HG03442 (cell line): ENCODE measurements at regions not wholly inside any gene's neighbourhood (a gene's known extent, or its start where the extent isn't known, plus 50 kb on each side); places are given as distances from the start of the nearest gene placed in this dataset.
"Not testable (repeated sequence)": the region's sequence is repeated elsewhere in the genome, so short reads cannot be mapped to it uniquely, and the experiment has no call there.

Source experiments
- ATAC-seq: cut with Tn5 transposase; IDR thresholded peaks from one replicate; pipeline ENCODE4 v1.9.1; 2021; ENCODE audit warnings: mild to moderate bottlenecking, moderate library complexity; ENCODE audit not compliant: unreplicated experiment

DNA sequence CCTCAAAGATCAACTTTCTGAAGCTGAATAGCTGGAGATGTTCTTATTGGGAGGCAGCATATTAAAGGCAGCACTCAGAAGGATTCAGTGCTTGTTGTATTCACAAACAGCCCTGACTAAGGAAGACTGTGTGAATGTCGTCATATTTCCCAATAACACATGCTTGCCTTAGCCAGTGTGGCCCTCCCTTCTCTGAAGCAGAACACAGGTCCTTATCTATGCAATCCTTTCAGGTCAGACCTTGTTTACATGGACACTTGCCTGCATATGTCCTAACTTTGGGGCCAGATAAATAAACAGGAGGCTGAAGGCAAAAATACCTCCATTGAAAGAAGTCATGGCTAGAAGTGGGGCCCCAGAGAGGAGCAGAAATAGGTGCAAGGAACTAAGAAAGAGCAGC is 97.2 kb downstream of the SLC4A3 start:
- ATAC-seq: no peak

DNA sequence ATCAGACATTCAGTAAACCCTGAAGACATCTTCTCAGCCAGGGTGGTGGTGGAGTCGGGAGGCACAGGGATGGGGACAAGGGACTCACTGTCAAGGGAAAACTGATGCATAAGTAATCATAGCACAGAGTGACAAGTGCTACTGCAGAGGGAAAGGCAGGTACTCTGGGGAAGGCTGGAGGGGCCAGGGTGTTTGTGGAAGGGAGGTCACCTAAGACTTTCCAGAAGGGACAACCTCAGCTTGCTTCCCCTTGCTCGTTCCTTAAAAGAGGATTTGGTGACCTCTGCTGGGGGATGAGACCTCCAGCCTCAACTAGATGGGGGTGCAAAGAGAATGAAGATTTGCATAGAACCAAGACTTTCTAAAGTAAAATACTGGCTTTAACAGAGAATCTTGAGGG is 99.5 kb downstream of the SLC4A3 start:
- ATAC-seq: no peak

DNA sequence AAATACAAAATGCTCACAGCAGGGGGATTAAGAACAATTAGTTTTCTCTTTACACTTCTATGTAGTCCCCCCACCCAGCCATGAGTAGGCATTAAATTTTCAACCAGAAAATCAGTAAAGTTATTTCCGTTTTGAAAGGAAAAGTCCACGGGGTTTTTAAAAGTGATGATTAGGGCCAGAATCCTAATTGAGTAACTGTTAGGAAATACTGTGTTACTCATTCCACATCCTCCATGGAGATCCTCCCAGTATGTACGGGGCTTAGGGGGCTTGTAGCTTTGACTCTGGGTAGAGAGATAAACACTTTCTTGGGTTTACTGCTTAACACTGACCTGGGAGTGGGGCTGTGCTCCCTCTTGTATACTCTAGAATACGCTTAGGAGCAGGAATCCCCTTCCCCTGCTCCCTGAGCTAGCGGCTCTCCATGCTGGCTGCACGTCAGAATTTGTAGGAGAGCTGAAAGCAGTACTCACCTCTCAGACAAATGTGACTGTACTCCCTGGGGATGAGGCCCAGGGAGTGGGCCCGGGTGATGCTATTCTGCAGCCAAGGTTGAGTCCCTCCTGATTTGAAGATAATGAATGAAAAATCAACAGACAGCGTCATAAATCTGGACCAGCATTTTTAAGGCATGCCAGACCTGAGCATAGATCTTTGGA is 100.5 kb downstream of the SLC4A3 start:
- no peak for ATAC-seq

DNA sequence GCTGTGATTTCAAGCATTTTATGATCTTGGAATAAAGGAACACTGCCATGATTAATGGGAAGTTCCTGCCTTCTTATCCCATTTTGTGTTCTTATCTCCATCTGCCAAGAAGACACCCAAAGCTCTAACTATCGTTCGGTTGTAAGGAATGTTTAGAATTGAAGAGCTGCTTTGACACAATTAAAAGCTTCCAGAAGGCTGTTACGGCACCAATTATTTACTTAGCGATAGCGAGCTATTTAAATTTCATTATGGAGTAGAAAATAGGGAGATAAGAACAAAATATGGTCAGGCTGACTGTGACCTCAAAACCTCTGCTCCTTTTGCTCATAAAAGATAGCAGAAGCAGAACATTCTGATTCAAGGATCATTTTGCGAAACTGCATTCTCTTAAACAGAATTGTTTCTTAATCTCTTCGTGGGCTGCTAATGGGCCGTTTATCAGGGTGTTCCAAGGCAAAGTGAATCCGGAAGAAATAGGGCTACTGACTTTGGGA is 101.6 kb downstream of the SLC4A3 start:
- no peak for ATAC-seq

DNA sequence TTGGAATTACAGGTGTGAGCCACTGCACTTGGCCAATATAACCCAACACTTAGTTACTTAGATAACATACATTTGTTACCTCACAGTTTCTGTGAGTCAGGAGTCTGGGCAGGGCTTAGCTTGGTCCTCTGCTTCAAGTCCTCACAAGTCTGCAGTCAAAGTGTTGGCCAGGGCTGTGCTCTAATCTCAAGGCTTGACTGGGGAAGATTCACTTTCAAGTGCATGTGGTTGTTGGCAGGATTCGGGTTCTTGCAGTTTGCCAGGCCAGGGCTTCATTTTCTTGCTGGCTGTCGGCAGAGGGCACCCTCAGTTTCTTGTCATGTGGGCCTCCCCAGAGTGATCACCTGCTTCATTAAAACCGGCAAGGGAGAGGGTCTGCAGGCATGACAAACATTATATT is 103.7 kb downstream of the SLC4A3 start:
- ATAC-seq: no peak

DNA sequence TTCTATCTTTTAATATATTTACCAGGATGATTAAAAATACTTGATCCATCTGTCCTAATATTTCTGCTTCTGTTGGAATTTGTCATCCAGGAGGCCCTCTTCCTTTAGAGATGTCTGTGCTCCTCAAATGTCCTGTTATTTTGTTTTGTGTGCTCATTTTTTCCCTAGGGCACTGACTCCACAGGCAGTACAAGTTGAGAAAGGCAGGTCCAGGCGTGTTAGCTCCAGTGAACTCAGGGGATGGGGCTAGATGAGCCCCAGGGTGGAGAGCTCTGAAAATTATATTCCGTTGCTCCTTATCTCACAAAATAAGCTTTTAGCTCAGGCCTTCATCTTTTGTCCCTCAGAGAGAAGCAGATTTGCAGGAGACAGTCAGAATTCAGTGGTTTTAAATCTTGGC is 105.7 kb downstream of the SLC4A3 start:
- no peak for ATAC-seq

DNA sequence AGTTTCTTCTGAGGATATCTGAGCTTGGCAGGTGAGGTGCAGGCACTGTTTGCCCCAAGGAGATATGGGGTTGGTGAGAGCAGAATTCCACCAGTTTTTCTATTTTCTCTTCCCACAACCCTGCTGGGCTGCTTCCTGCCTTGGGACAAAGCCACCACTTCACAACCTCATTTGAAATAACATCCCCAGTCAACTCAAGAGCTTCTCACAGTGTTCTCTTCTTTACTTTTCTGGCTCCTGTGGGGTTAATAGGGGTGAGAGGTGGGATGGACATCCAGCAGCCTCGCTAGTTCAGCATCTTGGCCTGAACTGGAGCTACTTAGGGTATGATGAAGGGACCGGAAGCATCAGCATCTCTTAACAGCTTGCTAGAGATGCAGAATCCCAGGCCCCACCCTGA is 106.3 kb downstream of the SLC4A3 start:
- no peak for ATAC-seq

DNA sequence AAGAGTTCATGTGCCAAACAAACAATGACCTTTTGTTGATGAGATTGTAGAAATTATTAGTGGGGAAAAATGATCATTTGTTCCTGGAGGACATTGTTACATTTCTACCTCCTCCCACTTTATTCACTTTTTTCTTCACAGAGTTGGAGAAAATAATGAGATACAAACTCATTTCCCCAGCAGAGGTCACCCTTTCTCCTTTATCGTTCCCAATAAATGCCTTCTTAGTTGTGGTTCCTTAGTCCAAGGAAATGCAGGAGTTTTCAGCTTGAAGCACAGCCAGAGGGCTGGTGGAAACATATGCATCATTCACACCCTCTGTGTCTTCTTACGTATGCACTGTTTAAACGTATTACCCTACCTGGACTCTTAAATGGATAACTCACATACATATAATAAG is 108.8 kb downstream of the SLC4A3 start:
- ATAC-seq: no peak

DNA sequence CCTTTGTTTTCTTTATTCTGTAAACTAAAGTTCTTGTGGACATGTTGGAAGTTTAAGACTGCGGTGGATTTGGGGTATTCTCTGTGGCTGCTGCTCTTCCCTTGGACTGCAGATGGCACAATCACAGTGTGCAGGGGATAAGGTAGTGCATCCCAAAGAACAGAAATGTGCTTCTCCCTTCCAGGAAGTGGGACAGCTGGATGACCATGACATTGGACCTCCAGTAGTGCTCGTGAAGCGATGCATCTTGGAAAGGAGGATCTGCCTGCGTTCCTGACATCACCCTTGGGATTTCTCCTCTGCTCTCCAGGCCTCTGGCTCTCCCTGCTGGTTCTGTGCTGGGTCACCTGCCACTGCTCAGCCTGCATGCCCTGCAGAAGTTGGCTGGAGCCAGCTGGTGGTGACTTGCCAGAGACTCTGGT is 109.9 kb downstream of the SLC4A3 start:
- ATAC-seq: no peak

DNA sequence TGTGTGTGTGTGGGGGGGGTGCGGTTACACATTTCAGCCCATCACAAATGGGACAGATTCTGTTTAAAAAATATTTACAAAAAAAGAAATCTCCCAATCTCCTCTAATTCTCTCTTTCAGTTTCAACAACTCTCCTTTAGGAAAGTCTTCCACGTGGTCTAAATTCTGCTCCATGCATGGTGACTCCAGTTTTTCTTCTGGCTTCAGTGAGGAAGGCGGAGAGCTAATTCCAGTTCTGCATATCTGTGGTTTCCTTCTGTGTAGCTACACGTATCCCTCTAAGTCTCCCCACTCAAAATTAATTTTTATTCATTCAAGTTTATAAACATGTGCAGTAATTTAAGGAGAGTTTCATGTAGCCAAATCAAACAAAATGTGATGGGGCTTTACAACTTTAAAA is 111.6 kb downstream of the SLC4A3 start:
- ATAC-seq: no peak

DNA sequence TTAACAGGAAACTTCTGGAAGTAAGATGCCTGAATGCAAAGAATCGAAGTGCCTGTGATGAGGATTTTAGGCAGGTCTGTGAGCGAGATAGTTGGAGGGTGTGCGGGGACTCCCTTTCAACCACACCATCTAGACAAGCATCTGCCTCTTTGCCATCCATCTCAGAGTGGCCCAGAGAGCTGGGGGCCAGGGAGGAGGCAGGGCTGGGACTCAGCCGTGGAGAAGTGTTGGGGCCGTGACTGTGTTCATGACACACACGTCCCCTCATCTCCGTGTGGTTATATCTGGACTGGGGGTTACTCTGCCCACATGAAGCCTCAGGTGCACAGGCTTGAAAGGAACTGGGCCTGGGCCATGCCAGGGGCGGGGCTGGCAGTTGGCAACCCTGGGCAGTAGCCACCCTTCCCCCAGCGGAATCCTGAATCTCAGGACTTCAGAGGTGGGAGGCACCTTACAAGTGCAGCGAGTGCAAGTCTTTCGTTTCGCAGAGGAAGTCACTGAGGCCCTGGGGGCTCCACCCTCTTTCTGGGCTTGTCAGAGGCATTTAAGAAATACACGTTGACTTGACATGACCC is 112.5 kb downstream of the SLC4A3 start:
- ATAC-seq: no peak

DNA sequence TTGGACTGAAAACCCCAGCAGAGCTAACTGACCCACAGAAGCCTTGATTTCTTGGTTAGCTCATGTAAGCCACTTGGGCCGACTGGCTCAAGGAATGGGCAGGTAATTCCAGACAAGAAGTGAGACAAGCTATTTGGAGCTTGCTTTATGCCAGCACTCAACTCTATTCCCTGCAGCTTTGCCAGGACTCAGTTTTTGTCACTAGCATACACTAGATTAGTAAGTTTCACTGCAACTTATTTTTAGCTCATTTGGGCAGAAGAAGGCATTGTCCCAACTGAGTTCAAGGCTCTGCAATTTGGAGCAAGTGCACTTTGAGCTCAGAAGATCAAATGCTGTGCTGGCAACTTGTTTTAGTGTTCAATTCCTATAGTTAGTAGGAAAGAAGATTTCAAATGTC is 116.1 kb downstream of the SLC4A3 start:
- ATAC-seq: no peak

DNA sequence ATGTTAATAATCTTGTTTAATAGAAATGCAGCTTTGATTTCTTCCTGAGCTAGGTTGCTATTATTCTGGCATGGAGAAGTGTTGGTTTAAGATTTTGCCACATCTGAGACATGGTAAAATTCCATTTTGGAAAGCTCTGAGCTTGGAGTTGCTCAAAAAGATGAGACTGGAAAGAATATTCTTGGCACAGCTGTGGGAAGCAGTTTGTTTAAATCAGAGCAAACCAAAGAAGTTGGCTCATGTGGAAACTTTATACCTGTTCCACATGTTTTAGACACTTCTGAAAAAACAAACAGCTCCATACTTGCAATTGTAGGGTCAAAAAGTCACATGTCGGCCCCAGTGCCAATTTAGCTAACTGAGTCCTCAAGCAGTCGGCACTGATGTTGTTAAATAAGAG is 116.6 kb downstream of the SLC4A3 start:
- no peak for ATAC-seq

DNA sequence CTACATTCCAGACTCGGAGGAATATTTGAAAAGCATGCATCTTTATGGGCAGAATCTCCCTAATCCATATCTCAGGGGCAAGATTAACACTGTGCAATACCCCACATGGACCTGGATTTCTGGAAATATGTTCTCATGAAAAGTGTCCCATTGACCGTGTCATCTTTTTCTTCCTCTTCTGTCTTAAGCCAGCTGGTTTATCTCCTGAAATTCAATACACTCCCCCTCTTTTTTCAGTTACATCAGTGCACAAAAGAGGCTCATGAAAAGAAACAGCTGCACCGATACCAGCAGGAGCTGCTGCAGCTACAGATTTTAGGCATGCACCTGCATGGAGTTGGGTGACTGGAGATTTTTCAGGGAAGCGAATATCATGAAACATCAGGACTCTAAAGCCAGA is 117.2 kb downstream of the SLC4A3 start:
- ATAC-seq: no peak

DNA sequence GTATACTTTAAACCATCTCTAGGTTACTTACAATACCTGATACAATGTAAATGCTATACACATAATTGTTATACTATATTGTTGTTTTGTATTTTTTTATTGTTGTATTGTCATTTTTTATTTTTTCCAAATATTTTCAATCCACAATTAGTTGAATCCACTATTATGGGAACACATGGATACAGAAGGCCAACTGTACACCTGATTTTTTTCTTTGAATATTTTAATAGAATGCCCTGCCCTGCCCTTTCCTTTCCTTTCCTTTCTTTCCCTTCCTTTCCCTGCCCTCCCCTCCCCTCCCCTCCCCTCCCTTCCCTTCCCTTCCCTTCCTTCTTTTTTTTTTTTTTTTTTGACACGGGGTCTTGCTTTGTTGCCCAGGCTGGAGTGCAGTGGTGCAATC is 120.2 kb downstream of the SLC4A3 start:
- ATAC-seq: no peak

DNA sequence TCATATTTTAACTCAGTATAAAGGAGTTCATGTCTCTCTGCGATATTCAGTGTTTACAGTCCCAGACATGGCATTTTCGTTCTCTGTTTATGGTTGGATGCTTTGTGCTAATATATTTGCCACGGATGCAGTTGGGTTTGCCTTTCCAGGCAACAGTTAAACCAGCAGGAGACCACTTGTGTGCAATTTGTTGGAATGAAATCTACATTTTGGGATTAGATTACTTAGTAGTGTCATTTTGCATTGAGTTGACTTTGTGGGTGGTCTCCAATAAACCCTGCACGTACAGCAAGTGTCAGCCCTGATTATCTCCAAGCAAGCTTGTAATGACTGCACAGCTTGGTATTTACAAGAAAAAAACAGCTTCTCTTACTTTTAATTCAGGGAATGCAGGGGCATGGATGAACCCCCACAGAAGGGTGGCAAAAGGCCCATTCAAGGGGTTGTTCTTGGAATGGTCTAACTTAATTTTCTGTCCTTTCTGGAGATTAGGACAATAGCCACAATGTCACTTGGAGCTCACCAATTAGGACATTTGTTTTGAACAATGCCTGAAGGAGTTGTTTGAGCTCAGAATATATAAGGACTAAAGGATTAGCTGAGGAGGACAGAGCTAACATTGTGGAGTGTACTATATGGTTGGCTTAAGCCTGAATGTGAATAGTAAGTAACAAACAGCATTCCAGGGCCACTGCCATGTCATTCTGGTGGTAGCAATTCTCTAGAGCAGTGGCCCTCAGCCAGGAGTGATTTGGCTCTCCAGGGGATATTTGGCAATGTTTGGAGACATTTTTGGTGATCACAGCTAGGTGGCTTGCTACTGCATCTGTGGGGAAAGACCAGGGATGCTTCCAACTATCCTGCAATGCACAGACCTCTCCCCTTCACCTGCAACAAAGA is 121.5 kb downstream of the SLC4A3 start:
- no peak for ATAC-seq

DNA sequence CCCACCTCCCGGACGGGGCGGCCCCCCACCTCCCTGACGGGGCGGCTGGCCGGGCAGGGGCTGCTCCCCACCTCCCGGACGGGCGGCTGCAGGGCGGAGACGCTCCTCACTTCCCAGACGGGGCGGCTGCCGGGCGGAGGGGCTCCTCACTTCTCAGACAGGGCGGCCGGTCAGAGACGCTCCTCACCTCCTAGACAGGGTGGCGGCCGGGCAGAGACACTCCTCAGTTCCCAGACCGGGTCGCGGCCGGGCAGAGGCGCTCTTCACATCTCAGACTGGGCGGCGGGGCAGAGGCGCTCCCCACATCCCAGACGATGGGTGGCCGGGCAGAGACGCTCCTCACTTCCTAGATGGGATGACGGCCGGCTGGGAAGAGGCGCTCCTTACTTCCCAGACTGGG is 123.7 kb downstream of the SLC4A3 start:
- not testable (repeated sequence) for ATAC-seq

DNA sequence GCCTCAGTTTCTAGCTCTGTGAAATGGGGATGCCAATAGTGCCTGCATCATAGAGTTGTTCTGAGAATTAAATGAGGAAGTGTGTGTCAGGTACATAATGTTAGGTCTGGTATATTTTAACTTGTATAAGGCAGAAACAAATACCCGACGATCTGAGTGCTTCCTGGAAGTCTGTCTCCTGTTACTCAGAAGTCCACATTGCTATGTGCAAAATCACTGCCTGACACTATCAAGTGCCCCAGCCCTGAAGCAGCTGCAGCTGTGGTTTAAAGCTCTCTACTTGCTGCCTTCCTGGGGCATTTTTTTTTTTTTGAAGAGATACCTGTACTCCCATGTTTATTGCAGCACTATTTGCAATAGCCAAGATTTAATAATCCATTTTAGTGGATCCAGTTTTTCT is 125.3 kb downstream of the SLC4A3 start:
- no peak for ATAC-seq

DNA sequence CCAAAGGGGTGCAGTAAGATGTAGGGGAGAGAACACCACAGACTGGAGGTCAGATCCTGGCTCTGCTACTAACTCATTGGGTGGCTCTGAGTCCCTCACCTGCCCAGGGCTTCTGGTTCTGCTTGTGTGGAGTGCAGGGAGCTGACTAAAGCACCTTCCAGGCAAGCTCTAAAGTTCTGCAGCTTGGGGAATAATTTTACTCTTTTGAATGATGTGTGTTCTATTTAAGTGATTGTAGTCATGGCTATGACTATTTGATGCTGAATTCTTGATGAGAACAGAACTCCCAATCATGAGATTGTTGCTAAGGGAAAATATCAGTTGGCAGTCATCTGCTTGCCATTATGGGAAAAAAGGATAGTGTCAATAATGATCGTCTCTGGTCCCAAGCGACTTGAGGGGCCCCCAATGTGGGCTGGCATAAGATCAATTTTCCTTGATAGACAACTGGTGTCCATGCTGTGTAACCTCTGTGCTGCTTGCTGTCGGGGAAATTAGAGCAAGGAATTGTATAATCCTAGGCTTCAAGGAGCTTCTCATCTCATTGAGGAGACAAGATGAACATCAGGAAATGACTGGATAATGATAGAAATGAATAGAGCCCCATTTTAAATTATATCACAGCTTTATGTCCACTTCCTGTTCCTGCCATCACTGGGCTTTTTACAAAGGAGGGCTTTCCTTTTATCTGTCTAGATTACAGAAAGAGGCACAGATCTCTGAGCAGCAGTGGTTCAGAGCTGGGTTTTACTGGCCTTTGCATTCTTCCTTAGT is 131.7 kb downstream of the SLC4A3 start:
- no peak for ATAC-seq

DNA sequence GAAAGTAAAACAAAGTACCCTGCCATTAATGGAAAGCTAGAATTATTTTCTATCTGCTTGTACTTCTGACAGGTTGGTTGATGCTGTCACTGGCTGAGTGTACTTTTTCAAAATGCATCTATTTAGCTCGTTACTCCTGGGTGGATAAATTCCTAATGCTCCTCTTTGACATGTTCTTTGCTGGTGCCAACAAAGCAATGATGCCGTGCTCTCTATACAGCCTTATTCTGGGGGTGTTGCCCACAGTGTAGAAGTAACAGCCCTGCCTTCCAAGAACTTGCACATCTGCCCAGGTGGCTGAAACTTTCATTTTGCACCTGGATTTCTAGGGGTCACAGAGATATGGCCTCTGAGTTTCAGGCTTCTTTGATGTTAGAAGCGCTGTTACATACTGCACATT is 132.4 kb downstream of the SLC4A3 start:
- no peak for ATAC-seq

DNA sequence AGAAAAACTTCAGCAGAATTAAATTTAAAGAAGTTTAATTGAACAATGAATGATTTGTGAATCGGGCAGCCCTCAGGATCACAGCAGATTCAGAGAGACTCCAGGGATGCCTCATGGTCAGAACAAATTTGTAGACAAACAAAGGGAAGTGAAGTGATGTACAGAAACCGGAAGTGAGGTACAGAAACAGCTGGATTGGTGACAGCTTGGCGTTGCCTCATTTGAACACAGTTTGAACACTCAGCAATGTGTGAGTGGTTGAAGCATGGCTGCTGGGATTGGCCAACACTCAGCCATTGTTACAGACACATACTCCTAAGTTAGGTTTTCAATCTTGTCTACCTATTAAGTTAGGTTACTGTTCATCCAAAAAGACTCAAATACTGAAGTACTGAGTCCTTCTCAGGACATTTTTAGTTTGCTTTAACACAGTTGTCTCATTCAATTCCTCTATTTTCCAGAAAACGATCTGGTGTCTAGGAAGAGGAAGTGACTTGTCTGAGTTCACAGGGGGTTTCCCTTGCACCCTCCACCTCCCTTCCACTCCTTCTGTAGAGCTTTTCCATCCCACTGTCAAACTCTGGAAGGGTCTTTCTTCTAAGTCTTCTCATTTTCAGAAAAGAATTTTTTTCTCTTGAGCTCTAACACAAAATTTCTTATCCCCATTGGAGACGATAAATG is 137.9 kb downstream of the SLC4A3 start:
- ATAC-seq: no peak
